CD8-positive, alpha-beta memory T cell (primary cell): ENCODE measurements at regions not wholly inside any gene's neighbourhood (a gene's known extent, or its start where the extent isn't known, plus 50 kb on each side); places are given as distances from the start of the nearest gene placed in this dataset.

Experiments used
- CTCF ChIA-PET: fragments of 350-600 bp; sonication (Branson Sonifier 250); formaldehyde crosslinking; loops from one replicate; lab custom pipeline; 2021; ENCODE audit warnings: antibody characterized with exemption; lab: Charles Lee
- POLR2A ChIA-PET: fragments of 350-600 bp; sonication (Branson Sonifier 250); formaldehyde crosslinking; loops from one replicate; lab custom pipeline; 2021; ENCODE audit warnings: antibody characterized with exemption; lab: Charles Lee
- DNase-seq, 5 donors: peaks; one replicate each; pipeline versions ENCODE4 v3.0.0 to v3.0.0-alpha.2; 2020 to 2022; ENCODE audit warnings: mixed read lengths in 1 of 5
- H3K27ac ChIP-seq: one replicate; pipeline ENCODE4 v1.7.0; 2013; ENCODE audit warnings: low read depth, mild to moderate bottlenecking, low read length, moderate library complexity
- H3K27me3 ChIP-seq: 2 replicates; pipeline ENCODE4 v1.7.0; 2013; ENCODE audit warnings: low read length, mild to moderate bottlenecking; ENCODE audit not compliant: insufficient read depth, poor library complexity, severe bottlenecking
- H3K36me3 ChIP-seq: 2 replicates; pipeline ENCODE4 v1.7.0; 2013; ENCODE audit warnings: mild to moderate bottlenecking, low read length, moderate library complexity; ENCODE audit not compliant: insufficient read depth
- H3K4me1 ChIP-seq: 2 replicates; pipeline ENCODE4 v1.7.0; 2013; ENCODE audit warnings: mild to moderate bottlenecking, low read length, moderate library complexity; ENCODE audit not compliant: insufficient read depth
- H3K4me3 ChIP-seq: 2 replicates; pipeline ENCODE4 v1.7.0; 2013; ENCODE audit warnings: mild to moderate bottlenecking, low read length
- H3K9me3 ChIP-seq: 2 replicates; pipeline ENCODE4 v1.7.0; 2013; ENCODE audit warnings: mild to moderate bottlenecking, low read length
- H3K27ac Mint-ChIP-seq, 8 donors: one replicate each; pipeline ENCODE4 v1.8.0; 2020 to 2021; ENCODE audit warnings: mixed read lengths in 8 of 8, mild to moderate bottlenecking in 6 of 8, inconsistent platforms in 3 of 8, moderate library complexity in 3 of 8
- H3K27me3 Mint-ChIP-seq, 2 donors: one replicate each; pipeline ENCODE4 v1.8.0; 2020 to 2021; ENCODE audit warnings: mixed read lengths in 2 of 2, mild to moderate bottlenecking in 1 of 2, moderate library complexity in 1 of 2
- H3K36me3 Mint-ChIP-seq, 3 donors: one replicate each; pipeline ENCODE4 v1.8.0; 2020 to 2021; ENCODE audit warnings: mixed read lengths in 3 of 3, inconsistent platforms in 1 of 3, mild to moderate bottlenecking in 1 of 3
- H3K4me1 Mint-ChIP-seq, 3 donors: one replicate each; pipeline ENCODE4 v1.8.0; 2020 to 2021; ENCODE audit warnings: mixed read lengths in 3 of 3, inconsistent platforms in 1 of 3, mild to moderate bottlenecking in 1 of 3
- H3K4me3 Mint-ChIP-seq, 7 donors: one replicate each; pipeline ENCODE4 v1.8.0; 2020 to 2021; ENCODE audit warnings: mixed read lengths in 7 of 7, mild to moderate bottlenecking in 6 of 7, moderate library complexity in 4 of 7, inconsistent platforms in 2 of 7
- H3K9me3 Mint-ChIP-seq, 5 donors: one replicate each; pipeline ENCODE4 v1.8.0; 2020 to 2022; ENCODE audit warnings: mixed read lengths in 5 of 5, mild to moderate bottlenecking in 3 of 5, moderate library complexity in 2 of 5, inconsistent platforms in 1 of 5

DNA sequence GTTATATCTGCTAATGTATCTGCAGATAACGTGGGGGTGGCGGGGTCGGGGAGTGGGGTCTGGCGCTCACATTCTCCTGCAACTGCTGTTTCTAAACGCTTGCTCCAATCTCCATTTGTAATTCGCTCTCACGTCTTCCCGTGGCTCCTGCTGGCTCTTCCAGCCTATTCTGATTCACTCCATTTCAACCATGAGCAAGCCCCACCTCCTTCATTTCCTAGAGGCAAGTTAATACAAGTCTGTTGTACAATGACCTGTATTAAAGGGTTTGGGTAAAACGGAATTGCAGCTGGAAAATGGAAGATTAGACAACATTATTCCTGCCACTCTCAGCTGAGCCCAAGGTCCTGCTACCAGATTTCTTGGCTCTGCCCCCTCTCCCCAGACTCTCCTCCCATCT is 132.3 kb downstream of the CSNK2A3 start:
- Mint-ChIP-seq H3K4me1 (no peaks in the 10 kb centered on the region), H3K4me3 (no peak overlapping the region), H3K36me3 (no peaks in the 10 kb centered on the region), H3K27ac (no peak overlapping the region), H3K9me3 (no peaks in the 10 kb centered on the region), H3K27me3 (peaks cover 0 to 5% of the 10 kb centered on the region in 2 donors)
- ChIA-PET CTCF (no interaction called here), POLR2A (no interaction called here)
- DNase-seq, result no peak
- Histone ChIP-seq H3K4me3 (no peak overlapping the region), H3K4me1 (no peaks in the 10 kb centered on the region), H3K27ac (no peak overlapping the region), H3K27me3 (no peaks in the 10 kb centered on the region), H3K36me3 (no peaks in the 10 kb centered on the region), H3K9me3 (no peaks in the 10 kb centered on the region)

DNA sequence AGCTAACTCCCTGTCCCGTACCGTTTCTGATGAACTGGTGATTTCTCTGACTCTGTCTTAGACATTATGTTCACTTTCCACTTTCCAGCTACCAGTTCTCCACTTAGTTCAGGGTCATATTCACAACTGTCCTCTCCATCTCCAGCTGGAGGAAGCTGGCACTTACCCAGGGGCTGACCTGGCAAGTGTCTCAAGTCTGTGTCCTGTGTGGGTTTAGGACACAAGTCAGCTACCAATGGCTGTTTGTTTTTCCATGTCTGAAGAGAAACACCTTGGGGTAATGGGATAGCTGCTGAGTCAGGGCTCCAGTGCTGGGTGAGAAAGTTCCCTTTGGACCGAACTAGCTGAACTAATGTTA is 134.4 kb downstream of the CSNK2A3 start:
- H3K27ac Mint-ChIP-seq, result no peak overlapping the region

DNA sequence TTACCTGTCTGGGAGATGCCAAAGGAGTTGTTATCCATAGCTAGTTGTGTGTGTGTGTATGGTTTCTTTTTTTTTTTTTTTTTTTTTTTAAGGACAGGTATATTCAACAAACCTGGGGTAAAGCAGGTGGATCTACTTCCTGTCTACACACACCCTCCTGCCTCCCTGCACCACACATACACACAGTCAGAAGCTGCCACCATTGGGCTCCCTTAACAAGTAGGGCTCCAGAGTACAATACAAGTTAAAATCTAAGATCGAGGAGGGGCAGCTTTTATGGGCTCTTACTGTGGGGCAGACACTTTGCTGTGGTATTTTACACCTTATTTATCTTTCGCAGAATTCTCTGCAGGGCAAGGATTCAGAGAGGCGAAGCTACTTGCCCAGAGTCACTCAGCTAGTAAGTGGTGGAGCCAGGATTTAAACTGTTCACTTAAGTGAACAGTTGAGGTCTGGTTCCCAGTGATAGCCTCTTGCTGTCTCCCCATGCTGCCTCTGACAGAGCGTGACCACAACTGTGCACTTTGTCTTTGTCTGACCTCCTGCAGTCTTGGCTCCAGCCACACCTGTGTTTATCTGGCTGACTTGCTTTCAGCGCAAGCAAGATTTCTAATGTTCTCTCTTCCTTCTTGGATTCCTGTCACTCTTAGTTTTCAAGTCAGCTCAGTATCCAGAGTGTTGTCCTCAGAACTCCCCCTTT is 135.0 kb downstream of the CSNK2A3 start:
- Histone ChIP-seq H3K4me1 (no peaks in the 10 kb centered on the region), H3K27me3 (no peaks in the 10 kb centered on the region), H3K4me3 (no peak overlapping the region), H3K9me3 (no peaks in the 10 kb centered on the region), H3K36me3 (no peaks in the 10 kb centered on the region), H3K27ac (no peak overlapping the region)
- H3K4me3 Mint-ChIP-seq, result no peak overlapping the region
- no peak for DNase-seq
- H3K4me1 Mint-ChIP-seq, result no peaks in the 10 kb centered on the region
- CTCF ChIA-PET, result no interaction called here
- peaks cover 2 to 5% of the 10 kb centered on the region in 2 donors for H3K27me3 Mint-ChIP-seq
- H3K27ac Mint-ChIP-seq, result peak overlapping the region in 1 of 8 donors; percentile 45
- POLR2A ChIA-PET, result no interaction called here
- no peaks in the 10 kb centered on the region for H3K36me3 Mint-ChIP-seq
- no peaks in the 10 kb centered on the region for H3K9me3 Mint-ChIP-seq

More for the DNA sequence above, 134.4 kb downstream of the CSNK2A3 start:
- ChIA-PET POLR2A (no interaction called here), CTCF (no interaction called here)
- Histone ChIP-seq H3K4me1 (no peaks in the 10 kb centered on the region), H3K36me3 (no peaks in the 10 kb centered on the region), H3K27ac (no peak overlapping the region), H3K27me3 (no peaks in the 10 kb centered on the region), H3K4me3 (no peak overlapping the region), H3K9me3 (no peaks in the 10 kb centered on the region)
- H3K36me3 Mint-ChIP-seq, result no peaks in the 10 kb centered on the region
- no peak overlapping the region for H3K4me3 Mint-ChIP-seq
- DNase-seq, result no peak
- H3K27me3 Mint-ChIP-seq, result peaks cover 0 to 5% of the 10 kb centered on the region in 2 donors
- no peaks in the 10 kb centered on the region for H3K4me1 Mint-ChIP-seq
- H3K9me3 Mint-ChIP-seq, result no peaks in the 10 kb centered on the region

DNA sequence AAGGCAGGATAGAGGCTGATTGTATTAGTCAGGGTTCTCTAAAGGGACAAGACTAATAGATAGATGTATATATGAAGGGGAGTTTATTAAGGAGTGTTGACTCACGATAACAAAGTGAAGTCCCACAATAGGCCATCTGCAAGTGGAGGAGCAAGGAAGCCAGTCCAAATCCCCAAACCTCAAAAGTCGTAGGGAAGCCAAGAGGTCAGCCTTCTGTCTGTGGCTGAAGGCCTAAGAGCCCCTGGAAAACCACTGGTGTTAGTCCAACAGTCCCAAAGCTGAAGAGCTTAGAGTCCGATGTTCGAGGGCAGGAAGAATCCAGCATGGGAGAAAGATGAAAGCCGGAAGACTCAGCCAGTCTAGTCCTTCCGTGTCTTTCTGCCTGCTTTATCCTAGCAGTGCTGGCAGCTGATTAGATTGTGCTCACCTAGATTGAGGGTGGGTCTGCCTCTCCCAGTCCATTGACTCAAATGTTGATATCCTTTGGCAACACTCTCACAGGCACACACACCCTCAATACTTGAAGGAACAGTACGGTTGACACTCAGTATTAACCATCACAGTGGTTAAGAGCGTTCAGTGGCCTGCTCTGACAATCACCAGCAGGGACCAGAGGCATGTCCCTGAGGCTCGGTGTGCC is 135.6 kb downstream of the CSNK2A3 start:
- H3K9me3 ChIP-seq, result no peaks in the 10 kb centered on the region
- Mint-ChIP-seq H3K4me1 (no peaks in the 10 kb centered on the region), H3K9me3 (no peaks in the 10 kb centered on the region), H3K36me3 (no peaks in the 10 kb centered on the region), H3K27me3 (peaks cover 2 to 5% of the 10 kb centered on the region in 2 donors), H3K4me3 (no peak overlapping the region), H3K27ac (no peak overlapping the region)
- no peak for DNase-seq
- H3K4me1 ChIP-seq, result no peaks in the 10 kb centered on the region
- no peak overlapping the region for H3K27ac ChIP-seq
- H3K36me3 ChIP-seq, result no peaks in the 10 kb centered on the region
- H3K4me3 ChIP-seq, result no peak overlapping the region
- POLR2A ChIA-PET, result no interaction called here
- CTCF ChIA-PET, result no interaction called here
- no peaks in the 10 kb centered on the region for H3K27me3 ChIP-seq

DNA sequence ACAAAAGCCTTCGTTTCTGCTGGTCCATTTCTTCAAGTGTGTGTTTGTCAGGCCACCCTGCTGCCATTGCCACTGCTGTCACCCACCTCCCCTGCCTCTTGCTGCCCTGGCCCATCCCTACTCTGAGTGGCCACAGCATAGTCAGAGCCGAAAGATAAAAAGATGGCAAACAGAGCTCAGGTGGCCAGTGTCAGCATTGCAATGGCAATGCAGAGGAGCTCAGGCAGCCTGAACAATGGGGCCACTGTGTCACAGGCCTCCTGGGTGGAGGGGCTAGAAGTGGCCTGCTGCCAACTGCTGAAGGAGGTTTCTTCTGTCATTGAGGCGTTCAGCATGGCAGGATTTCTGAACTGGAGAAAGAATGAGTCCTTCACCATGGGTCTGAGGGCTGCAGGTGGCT is 137.1 kb downstream of the CSNK2A3 start:
- H3K27me3 Mint-ChIP-seq, result peaks cover 2 to 4% of the 10 kb centered on the region in 2 donors
- H3K27ac ChIP-seq, result no peak overlapping the region
- POLR2A ChIA-PET, result no interaction called here
- H3K4me3 Mint-ChIP-seq, result no peak overlapping the region
- H3K36me3 Mint-ChIP-seq, result no peaks in the 10 kb centered on the region
- H3K4me1 Mint-ChIP-seq, result no peaks in the 10 kb centered on the region
- H3K4me3 ChIP-seq, result no peak overlapping the region
- H3K36me3 ChIP-seq, result no peaks in the 10 kb centered on the region
- no peaks in the 10 kb centered on the region for H3K27me3 ChIP-seq
- DNase-seq, result no peak
- CTCF ChIA-PET, result no interaction called here
- no peaks in the 10 kb centered on the region for H3K9me3 Mint-ChIP-seq
- no peaks in the 10 kb centered on the region for H3K9me3 ChIP-seq
- no peak overlapping the region for H3K27ac Mint-ChIP-seq
- H3K4me1 ChIP-seq, result no peaks in the 10 kb centered on the region

DNA sequence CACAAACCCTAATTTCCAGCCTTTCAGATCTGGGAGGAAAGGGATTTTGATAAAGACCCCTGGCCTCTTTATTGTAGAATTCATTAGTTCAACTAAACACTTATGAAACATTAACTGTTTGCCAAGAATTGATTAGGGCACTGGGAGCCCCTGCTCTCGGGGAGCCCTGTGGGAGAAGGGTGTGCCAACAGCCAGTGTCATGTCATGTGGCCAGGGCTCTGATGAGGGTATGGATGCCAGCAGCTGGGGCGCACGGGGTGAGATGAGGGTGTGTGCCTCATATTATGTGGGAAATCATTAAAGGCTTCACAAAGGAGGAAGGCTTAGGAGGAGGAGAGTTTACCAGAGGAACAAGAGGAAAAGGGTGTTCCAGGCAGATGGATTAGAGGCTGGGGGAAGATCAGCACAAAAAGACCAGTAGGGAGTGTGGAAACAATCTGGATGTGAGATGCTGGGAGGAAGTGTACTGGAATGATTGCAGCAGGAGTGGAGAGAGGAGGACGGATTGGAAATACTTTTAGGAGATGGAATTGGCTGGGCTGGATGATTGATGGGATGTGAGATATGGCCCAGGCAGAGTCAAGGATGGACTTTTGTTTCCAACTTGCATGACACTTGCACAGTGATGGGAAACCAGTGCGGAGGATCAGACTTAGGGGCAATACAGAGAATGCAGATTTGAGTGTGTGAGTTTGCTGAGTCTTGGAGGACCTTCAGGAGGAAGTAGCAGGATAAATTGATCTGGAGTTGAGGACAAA is 137.8 kb downstream of the CSNK2A3 start:
- Mint-ChIP-seq H3K9me3 (no peaks in the 10 kb centered on the region), H3K27ac (no peak overlapping the region), H3K36me3 (no peaks in the 10 kb centered on the region), H3K4me3 (peak overlapping the region in 1 of 7 donors; percentile 19), H3K4me1 (no peaks in the 10 kb centered on the region), H3K27me3 (peaks cover 4% of the 10 kb centered on the region in 2 donors)
- no peak for DNase-seq
- Histone ChIP-seq H3K36me3 (no peaks in the 10 kb centered on the region), H3K9me3 (no peaks in the 10 kb centered on the region), H3K4me1 (no peaks in the 10 kb centered on the region), H3K27ac (no peak overlapping the region), H3K27me3 (no peaks in the 10 kb centered on the region), H3K4me3 (no peak overlapping the region)
- CTCF ChIA-PET, result no interaction called here
- POLR2A ChIA-PET, result no interaction called here

DNA sequence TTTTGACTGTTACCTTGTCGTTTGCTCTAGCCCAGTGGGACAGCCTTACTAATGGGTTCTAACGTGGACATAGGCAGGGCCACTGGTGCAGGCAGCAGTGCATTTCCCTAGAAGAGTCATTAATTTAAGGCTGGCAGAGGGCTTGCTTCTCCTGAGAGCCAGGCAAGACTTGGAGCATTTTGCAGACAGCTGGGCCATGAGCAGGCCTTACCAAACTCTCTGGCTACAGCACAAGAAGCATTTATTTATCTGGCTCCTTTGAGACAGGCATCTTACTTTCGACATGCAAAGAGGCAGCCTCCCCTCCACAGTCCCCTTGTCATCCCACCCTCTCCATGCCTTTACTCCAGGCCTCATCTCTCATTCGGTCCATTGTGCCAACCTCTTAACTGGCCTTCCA is 139.9 kb downstream of the CSNK2A3 start:
- H3K36me3 ChIP-seq, result no peaks in the 10 kb centered on the region
- ChIA-PET POLR2A (no interaction called here), CTCF (interaction anchor here (1.0 kb wide), 1 partner anchor 177 kb away, joined by 3 read pairs; no protein-coding TSS in a partner anchor)
- no peaks in the 10 kb centered on the region for H3K36me3 Mint-ChIP-seq
- no peaks in the 10 kb centered on the region for H3K4me1 ChIP-seq
- H3K9me3 ChIP-seq, result no peaks in the 10 kb centered on the region
- no peak overlapping the region for H3K27ac ChIP-seq
- no peak overlapping the region for H3K27ac Mint-ChIP-seq
- H3K9me3 Mint-ChIP-seq, result no peaks in the 10 kb centered on the region
- no peaks in the 10 kb centered on the region for H3K27me3 ChIP-seq
- H3K27me3 Mint-ChIP-seq, result peaks cover 4 to 17% of the 10 kb centered on the region in 2 donors
- DNase-seq, result no peak
- no peak overlapping the region for H3K4me3 ChIP-seq
- H3K4me3 Mint-ChIP-seq, result no peak overlapping the region
- H3K4me1 Mint-ChIP-seq, result no peaks in the 10 kb centered on the region

DNA sequence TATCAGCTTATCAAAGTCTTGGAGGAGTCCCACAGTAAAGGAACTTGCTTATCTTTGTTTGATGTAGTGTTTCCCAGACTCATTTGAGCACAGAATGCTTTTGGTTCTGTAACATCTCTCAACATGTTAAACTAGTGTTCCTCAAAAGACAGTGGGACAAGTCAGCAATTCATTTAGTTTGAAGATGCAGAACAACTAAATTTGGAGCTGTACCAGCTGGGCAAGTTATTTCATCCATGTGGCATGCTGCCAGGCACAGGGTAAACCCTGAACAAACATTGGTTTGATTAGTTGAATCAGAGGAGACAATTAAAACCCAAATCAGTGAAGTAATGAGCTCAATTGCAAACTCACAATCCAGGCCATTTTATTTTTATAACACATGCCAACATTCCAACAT is 141.2 kb downstream of the CSNK2A3 start:
- ChIA-PET CTCF (no interaction called here), POLR2A (no interaction called here)
- Histone ChIP-seq H3K27ac (no peak overlapping the region), H3K4me1 (no peaks in the 10 kb centered on the region), H3K9me3 (no peaks in the 10 kb centered on the region), H3K36me3 (no peaks in the 10 kb centered on the region), H3K4me3 (no peak overlapping the region), H3K27me3 (no peaks in the 10 kb centered on the region)
- DNase-seq, result no peak
- no peaks in the 10 kb centered on the region for H3K9me3 Mint-ChIP-seq
- H3K4me1 Mint-ChIP-seq, result no peaks in the 10 kb centered on the region
- no peaks in the 10 kb centered on the region for H3K36me3 Mint-ChIP-seq
- H3K27ac Mint-ChIP-seq, result no peak overlapping the region
- H3K4me3 Mint-ChIP-seq, result no peak overlapping the region
- peaks cover 2 to 25% of the 10 kb centered on the region in 2 donors for H3K27me3 Mint-ChIP-seq
